GM12878 (cell line): ENCODE measurements at regions not wholly inside any gene's neighbourhood (a gene's known extent, or its start where the extent isn't known, plus 50 kb on each side); places are given as distances from the start of the nearest gene placed in this dataset.

Experiments
- ATAC-seq: fragments of 200-7000 bp; cut with Tn5 transposase; 3 replicates; pipeline ENCODE4 v1.9.1; 2020; ENCODE audit warnings: mild to moderate bottlenecking, moderate library complexity
- BruUV-seq: library from RNA; stranded (reverse); fragments of 400-500 nt; replicated peaks from 2 replicates; lab custom pipeline; 2021; lab: Mats Ljungman, UMichigan
- CTCF ChIA-PET: fragments of 300-600 bp; sonication (Branson Sonifier 250); formaldehyde crosslinking; extraction: SDS; loops from one replicate; lab custom pipeline; 2021; ENCODE audit warnings: inconsistent platforms; lab: Yijun Ruan, JAX
- POLR2A ChIA-PET: fragments of 350-600 bp; formaldehyde crosslinking; extraction: SDS; loops from one replicate; lab custom pipeline; 2021; ENCODE audit warnings: inconsistent platforms; lab: Charles Lee
- RAD21 ChIA-PET: fragments of 300-600 bp; sonication (Branson Sonifier 250); formaldehyde crosslinking; loops from one replicate; lab custom pipeline; 2023; ENCODE audit warnings: antibody characterized with exemption; ENCODE audit not compliant: unreplicated experiment; lab: Charles Lee
- SMC1A ChIA-PET: fragments of 300-600 bp; sonication (Branson Sonifier 250); formaldehyde crosslinking; loops from one replicate; lab custom pipeline; 2023; ENCODE audit not compliant: unreplicated experiment, uncharacterized antibody; lab: Charles Lee
- DNase-seq: peaks from one replicate; pipeline ENCODE4 v3.0.0-alpha.2; 2011; ENCODE audit warnings: low read depth, low spot score
- FAIRE-seq: peaks from 3 replicates; lab custom pipeline; 2011; peaks lifted over from hg19 to GRCh38; lab: Jason Lieb, UNC
- H2AFZ ChIP-seq: 2 replicates; pipeline ENCODE4 v1.6.0; 2011; ENCODE audit warnings: low read depth, low read length, control low read depth; ENCODE audit not compliant: control insufficient read depth
- H3K27ac ChIP-seq: 2 replicates; pipeline ENCODE4 v1.5.1; 2011; ENCODE audit warnings: control low read depth; ENCODE audit not compliant: control insufficient read depth, insufficient read depth
- H3K27me3 ChIP-seq, 2 experiments: replicated peaks in 1 of 2; 2 replicates each; pipeline versions ENCODE4 v1.6.0 to v1.6.1; 2011; ENCODE audit warnings: low read length in 1 of 2; ENCODE audit not compliant: control insufficient read depth in 2 of 2, insufficient read depth in 2 of 2
- H3K36me3 ChIP-seq, 2 experiments: 2 replicates each; pipeline ENCODE4 v1.5.1; 2011; ENCODE audit warnings: low read length in 1 of 2; ENCODE audit not compliant: control insufficient read depth in 2 of 2, insufficient read depth in 2 of 2
- H3K4me1 ChIP-seq: 2 replicates; pipeline ENCODE4 v1.6.1; 2011; ENCODE audit warnings: mild to moderate bottlenecking, low read length, moderate library complexity, mixed read lengths; ENCODE audit not compliant: control insufficient read depth, insufficient read depth
- H3K4me2 ChIP-seq: 2 replicates; pipeline ENCODE4 v1.6.0; 2011; ENCODE audit warnings: control low read depth; ENCODE audit not compliant: control insufficient read depth, insufficient read depth
- H3K4me3 ChIP-seq: fragments of 200-600 bp; sonication (generic); 2 replicates; pipeline ENCODE4 v1.5.1; 2016
- H3K79me2 ChIP-seq: 2 replicates; pipeline ENCODE4 v1.6.0; 2011; ENCODE audit warnings: low read length; ENCODE audit not compliant: control insufficient read depth, insufficient read depth
- H3K9ac ChIP-seq: 2 replicates; pipeline ENCODE4 v1.8.0; 2011; ENCODE audit warnings: low read length, control low read depth, mixed read lengths; ENCODE audit not compliant: control insufficient read depth, insufficient read depth
- H3K9me3 ChIP-seq: replicated peaks from 3 replicates; pipeline ENCODE4 v1.5.1; 2011; ENCODE audit warnings: mild to moderate bottlenecking, low read length; ENCODE audit not compliant: control insufficient read depth, insufficient read depth
- H4K20me1 ChIP-seq: 2 replicates; pipeline ENCODE4 v1.6.0; 2011; ENCODE audit not compliant: control insufficient read depth, insufficient read depth
- CEBPZ ChIP-seq: fragments of 150-350 bp; IDR thresholded peaks from 2 replicates; pipeline ENCODE4 v1.6.1; 2016; ENCODE audit warnings: low read depth, low read length
- EP300 ChIP-seq, 2 experiments: fragments of 150-350 bp in 1 of 2; IDR thresholded peaks; 2 replicates each; pipeline ENCODE4 v1.6.1; 2011 to 2012; ENCODE audit warnings: low read depth in 2 of 2, low read length in 2 of 2, borderline replicate concordance in 1 of 2, improper control_type of control experiment in 1 of 2, inconsistent platforms in 1 of 2; ENCODE audit not compliant: control insufficient read depth in 1 of 2
- IRF3 ChIP-seq: fragments of 450-650 bp; IDR thresholded peaks from 2 replicates; pipeline ENCODE4 v1.6.1; 2014; ENCODE audit warnings: mild to moderate bottlenecking
- MTA3 ChIP-seq: IDR thresholded peaks from 2 replicates; pipeline ENCODE4 v1.6.1; 2012; ENCODE audit warnings: low read length, inconsistent platforms, borderline replicate concordance
- NFIC ChIP-seq: IDR thresholded peaks from 2 replicates; pipeline ENCODE4 v1.6.1; 2012; ENCODE audit warnings: low read depth, mild to moderate bottlenecking, inconsistent platforms, low read length, moderate library complexity
- NR2C2 ChIP-seq: IDR thresholded peaks from 2 replicates; pipeline ENCODE4 v1.6.1; 2011; ENCODE audit warnings: borderline replicate concordance, low read depth; ENCODE audit not compliant: control insufficient read depth, insufficient read length
- PBX3 ChIP-seq: IDR thresholded peaks from 2 replicates; pipeline ENCODE4 v1.6.1; 2011; ENCODE audit warnings: mild to moderate bottlenecking, low read depth, low read length, moderate library complexity; ENCODE audit not compliant: insufficient replicate concordance
- POLR2A ChIP-seq: IDR thresholded peaks from 2 replicates; pipeline ENCODE4 v1.6.1; 2011; ENCODE audit warnings: low read depth, mild to moderate bottlenecking, low read length
- RAD21 ChIP-seq: IDR thresholded peaks from 2 replicates; pipeline ENCODE4 v1.6.1; 2011; ENCODE audit warnings: mild to moderate bottlenecking, low read depth, low read length, moderate library complexity; ENCODE audit not compliant: insufficient read depth
- RAD51 ChIP-seq: fragments of 450-650 bp; IDR thresholded peaks from 2 replicates; pipeline ENCODE4 v1.6.1; 2016; ENCODE audit warnings: moderate library complexity, mild to moderate bottlenecking, inconsistent platforms
- RCOR1 ChIP-seq: conservative IDR thresholded peaks from 2 replicates; pipeline ENCODE4 v1.6.1; 2012; ENCODE audit warnings: low read depth, low read length, improper control_type of control experiment
- RELB ChIP-seq: fragments of 450-650 bp; IDR thresholded peaks from 2 replicates; pipeline ENCODE4 v1.6.1; 2017; ENCODE audit warnings: low read depth, mild to moderate bottlenecking, moderate library complexity
- TBL1XR1 ChIP-seq: IDR thresholded peaks from 2 replicates; pipeline ENCODE4 v1.6.1; 2012; ENCODE audit warnings: low read depth, low read length, improper control_type of control experiment
- TCF12 ChIP-seq: IDR thresholded peaks from 2 replicates; pipeline ENCODE4 v1.6.1; 2011; ENCODE audit warnings: low read depth, mild to moderate bottlenecking, low read length
- TCF7 ChIP-seq: IDR thresholded peaks from 2 replicates; pipeline ENCODE4 v1.6.1; 2014; ENCODE audit warnings: antibody characterized with exemption, borderline replicate concordance
- YBX1 ChIP-seq: fragments of 450-650 bp; IDR thresholded peaks from 2 replicates; pipeline ENCODE4 v1.6.1; 2016; ENCODE audit warnings: antibody characterized with exemption
- ZNF384 ChIP-seq: IDR thresholded peaks from 2 replicates; pipeline ENCODE4 v1.6.1; 2012; ENCODE audit warnings: low read depth, mild to moderate bottlenecking, low read length, improper control_type of control experiment, borderline replicate concordance
- ZNF622 ChIP-seq: fragments of 450-650 bp; IDR thresholded peaks from 2 replicates; pipeline ENCODE4 v1.6.1; 2017; ENCODE audit warnings: mild to moderate bottlenecking, inconsistent platforms
- WGBS: methylation state at CpG from one replicate; pipeline ENCODE4 v1.1.6; 2016; ENCODE audit warnings: low lambda C conversion rate; ENCODE audit not compliant: insufficient replicate concordance, insufficient coverage; ENCODE audit errors: missing lambda C conversion rate; 5-methylcytosine and 5-hydroxymethylcytosine counted together
- in situ Hi-C: fragments of 300-500 bp; cut with MboI; formaldehyde crosslinking; loops from 9 replicates; pipeline ENCODE4 v1.14.3; 2018; ENCODE audit warnings: mixed read lengths
- intact Hi-C: fragments of 100-400 bp; cut with micrococcal nuclease; formaldehyde crosslinking; loops from one replicate; pipeline ENCODE4 v1.14.2; 2022; ENCODE audit not compliant: unreplicated experiment

- BruUV-seq = no TSS peak
- FAIRE-seq (no peak), DNase-seq (no peak), ATAC-seq (no peak)
- Histone ChIP-seq H3K27me3 (no peaks in the 10 kb centered on the region), H3K9me3 (no peaks in the 10 kb centered on the region; the same call in 2 of the 3 replicates), H3K9ac (no peak overlapping the region), H3K79me2 (no peaks in the 10 kb centered on the region), H3K36me3 (no peaks in the 10 kb centered on the region), H3K4me3 (no peak overlapping the region), H3K4me1 (no peaks in the 10 kb centered on the region), H3K4me2 (no peak overlapping the region), H4K20me1 (no peaks in the 10 kb centered on the region), H2AFZ (no peak overlapping the region), H3K27ac (no peak overlapping the region)
- in situ Hi-C loops (no loop called here), intact Hi-C loops (no loop called here)
- ChIA-PET CTCF (interaction anchor here (1.0 to 1.2 kb wide), 2 partner anchors 9 to 457 kb away, joined by 3 to 4 read pairs; no protein-coding TSS in a partner anchor), RAD21 (no interaction called here), POLR2A (no interaction called here), SMC1A (no interaction called here)
- 34% methylated on average over 6 of the region's 6 CpGs for WGBS
- TF ChIP-seq ZNF622 = no peak
- no peak for TF ChIP-seq PBX3
- TF ChIP-seq IRF3 = no peak
- no peak for TF ChIP-seq ZNF384
- no peak for TF ChIP-seq TCF12
- TF ChIP-seq MTA3 = no peak
- no peak for TF ChIP-seq YBX1
- no peak for TF ChIP-seq TCF7
- TF ChIP-seq NR2C2 = no peak
- TF ChIP-seq RCOR1 = no peak
- no peak for TF ChIP-seq TBL1XR1
- TF ChIP-seq RAD51 = no peak
- TF ChIP-seq RELB = no peak
- no peak for TF ChIP-seq EP300 (IDR thresholded peaks at IDR 0.05; ENCODE audit: borderline replicate concordance in 1 of 2, control insufficient read depth in 1 of 2, low read depth in 2 of 2, low read length in 2 of 2)
- no peak for TF ChIP-seq NFIC
- no peak for TF ChIP-seq POLR2A
- no peak for TF ChIP-seq CEBPZ
- no peak for TF ChIP-seq RAD21
These were observed 164.1 kb downstream of the SPTSSA start for GRCh38 chr14:34297786-34298520.
